HCT116 (cell line): ENCODE measurements at regions not wholly inside any gene's neighbourhood (a gene's known extent, or its start where the extent isn't known, plus 50 kb on each side); places are given as distances from the start of the nearest gene placed in this dataset.

ENCODE experiments used
- ATAC-seq: fragments of 200-7000 bp; cut with Tn5 transposase; 2 replicates; pipeline ENCODE4 v1.9.1; 2020; ENCODE audit warnings: mild to moderate bottlenecking, moderate library complexity
- BruUV-seq: library from RNA; stranded (reverse); fragments of 400-500 nt; replicated peaks from 2 replicates; lab custom pipeline; 2021; lab: Mats Ljungman, UMichigan
- CTCF ChIA-PET: fragments of 300-600 bp; sonication (Branson Sonifier 250); formaldehyde crosslinking; loops from one replicate; lab custom pipeline; 2021; ENCODE audit warnings: antibody characterized with exemption; lab: Charles Lee
- POLR2A ChIA-PET: fragments of 300-600, 350-600 bp; sonication (Branson Sonifier 250); formaldehyde crosslinking; loops from one replicate; lab custom pipeline; 2021; ENCODE audit warnings: antibody characterized with exemption; lab: Charles Lee
- RAD21 ChIA-PET, 2 experiments: fragments of 300-600 bp; sonication (Branson Sonifier 250); formaldehyde crosslinking; loops; one replicate each; lab custom pipeline; 2023; ENCODE audit warnings: low total read pairs in 2 of 2; ENCODE audit not compliant: uncharacterized antibody in 2 of 2, unreplicated experiment in 2 of 2, low non-redundant PET in 1 of 2; lab: Charles Lee
- DNase-seq: peaks from one replicate; pipeline ENCODE4 v3.0.0-alpha.2; 2010; ENCODE audit warnings: low read depth, low spot score
- H2AFZ ChIP-seq: fragments of 200-600 bp; shearing (Covaris generic), sonication (generic); 2 replicates; pipeline ENCODE4 v1.6.1; 2017; ENCODE audit warnings: low read depth, mixed run types, mixed read lengths, antibody characterized with exemption, low read length; ENCODE audit not compliant: poor library complexity, severe bottlenecking
- H3K27ac ChIP-seq: 2 replicates; pipeline ENCODE4 v1.5.1; 2012; ENCODE audit warnings: low read depth, low read length
- H3K27me3 ChIP-seq: fragments of 200-600 bp; sonication (generic); 2 replicates; pipeline ENCODE4 v1.6.1; 2016; ENCODE audit warnings: mixed run types, low read length, mixed read lengths; ENCODE audit not compliant: insufficient read depth
- H3K36me3 ChIP-seq, 2 experiments: fragments of 200-500 bp in 1 of 2; fragments of 200-600 bp in 1 of 2; sonication (Bioruptor generic) in 1 of 2; sonication (generic) in 1 of 2; 2 replicates each; pipeline versions ENCODE4 v1.5.1 to v1.6.1; 2014 to 2016; ENCODE audit warnings: low read length in 2 of 2, inconsistent platforms in 1 of 2, mixed read lengths in 1 of 2, mixed run types in 1 of 2; ENCODE audit not compliant: insufficient read depth in 2 of 2, control insufficient read depth in 1 of 2
- H3K4me1 ChIP-seq, 2 experiments: fragments of 200-600 bp in 1 of 2; sonication (generic) in 1 of 2; 2 replicates each; pipeline versions ENCODE4 v1.5.1 to v1.6.1; 2012 to 2017; ENCODE audit warnings: low read length in 2 of 2, inconsistent platforms in 1 of 2, mild to moderate bottlenecking in 1 of 2, mixed read lengths in 1 of 2, mixed run types in 1 of 2, moderate library complexity in 1 of 2; ENCODE audit not compliant: insufficient read depth in 2 of 2, control insufficient read depth in 1 of 2
- H3K4me2 ChIP-seq: fragments of 200-600 bp; sonication (generic); 2 replicates; pipeline ENCODE4 v1.6.1; 2017; ENCODE audit warnings: mixed run types, low read length, mixed read lengths
- H3K4me3 ChIP-seq, 2 experiments: fragments of 200-600 bp in 1 of 2; sonication (generic) in 1 of 2; replicated peaks in 1 of 2; 2 replicates each; pipeline ENCODE4 v1.5.1; 2011 to 2016; ENCODE audit warnings: low read length in 2 of 2, control low read depth in 1 of 2, low read depth in 1 of 2, mild to moderate bottlenecking in 1 of 2, mixed read lengths in 1 of 2, mixed run types in 1 of 2
- H3K79me2 ChIP-seq: fragments of 200-600 bp; sonication (generic); 2 replicates; pipeline ENCODE4 v1.6.1; 2017; ENCODE audit warnings: mild to moderate bottlenecking, mixed run types, low read length, moderate library complexity, mixed read lengths; ENCODE audit not compliant: insufficient read depth
- H3K9ac ChIP-seq: fragments of 200-600 bp; sonication (generic); 2 replicates; pipeline ENCODE4 v1.6.1; 2016; ENCODE audit warnings: low read length, mixed read lengths
- H3K9me2 ChIP-seq: fragments of 200-600 bp; sonication (generic), shearing (Covaris generic); 2 replicates; pipeline ENCODE4 v1.6.1; 2017; ENCODE audit warnings: mixed run types, mild to moderate bottlenecking, moderate library complexity; ENCODE audit not compliant: insufficient read depth
- H3K9me3 ChIP-seq, 2 experiments: fragments of 200-500 bp in 1 of 2; fragments of 200-600 bp in 1 of 2; sonication (Bioruptor generic) in 1 of 2; sonication (generic) in 1 of 2; 2 replicates each; pipeline ENCODE4 v1.6.1; 2014 to 2017; ENCODE audit warnings: low read length in 2 of 2, mixed read lengths in 2 of 2, inconsistent platforms in 1 of 2, low read depth in 1 of 2, mild to moderate bottlenecking in 1 of 2, mixed run types in 1 of 2, moderate library complexity in 1 of 2; ENCODE audit not compliant: control insufficient read depth in 1 of 2, insufficient read depth in 1 of 2
- H4K20me1 ChIP-seq: fragments of 200-600 bp; sonication (generic), shearing (Covaris generic); 2 replicates; pipeline ENCODE4 v1.6.1; 2017; ENCODE audit warnings: mixed run types, mild to moderate bottlenecking, moderate library complexity; ENCODE audit not compliant: insufficient read depth
- EGR1 ChIP-seq: IDR thresholded peaks from 2 replicates; pipeline ENCODE4 v1.6.1; 2012; ENCODE audit warnings: low read depth
- ELF1 ChIP-seq: IDR thresholded peaks from 2 replicates; pipeline ENCODE4 v1.6.1; 2012; ENCODE audit warnings: low read depth, borderline replicate concordance
- EZH2 ChIP-seq: fragments of 200-600 bp; sonication (generic); IDR thresholded peaks from 2 replicates; pipeline ENCODE4 v1.6.1; 2017; ENCODE audit warnings: antibody characterized with exemption, mixed run types
- EZH2phosphoT487 ChIP-seq: fragments of 200-600 bp; IDR thresholded peaks from 2 replicates; pipeline ENCODE4 v1.6.1; 2018; ENCODE audit warnings: antibody characterized with exemption, borderline replicate concordance
- FOSL1 ChIP-seq: IDR thresholded peaks from 2 replicates; pipeline ENCODE4 v1.6.1; 2012; ENCODE audit warnings: low read depth
- MAX ChIP-seq: IDR thresholded peaks from 2 replicates; pipeline ENCODE4 v1.6.1; 2012
- POLR2AphosphoS5 ChIP-seq: IDR thresholded peaks from 2 replicates; pipeline ENCODE4 v1.6.1; 2011; ENCODE audit warnings: mild to moderate bottlenecking, low read depth, low read length, moderate library complexity
- REST ChIP-seq: IDR thresholded peaks from 2 replicates; pipeline ENCODE4 v1.6.1; 2012; ENCODE audit warnings: low read depth
- SIN3A ChIP-seq: IDR thresholded peaks from 2 replicates; pipeline ENCODE4 v1.6.1; 2012; ENCODE audit warnings: low read depth
- SP1 ChIP-seq: IDR thresholded peaks from 2 replicates; pipeline ENCODE4 v1.6.1; 2012; ENCODE audit warnings: low read depth
- SRF ChIP-seq: IDR thresholded peaks from 2 replicates; pipeline ENCODE4 v1.6.1; 2012; ENCODE audit warnings: low read depth
- TCF7L2 ChIP-seq: IDR thresholded peaks from 2 replicates; pipeline ENCODE4 v1.7.0; 2011; ENCODE audit warnings: borderline replicate concordance, inconsistent platforms; ENCODE audit not compliant: insufficient read depth, insufficient read length; ENCODE audit errors: extremely low read depth
- ZBTB33 ChIP-seq: IDR thresholded peaks from 2 replicates; pipeline ENCODE4 v1.6.1; 2011; ENCODE audit warnings: mild to moderate bottlenecking, low read length, moderate library complexity; ENCODE audit not compliant: insufficient replicate concordance; ENCODE audit errors: extremely low read depth
- ZNF274 ChIP-seq: fragments of 200-500 bp; sonication (Bioruptor generic); IDR thresholded peaks from 2 replicates; pipeline ENCODE4 v1.6.1; 2014; ENCODE audit warnings: mild to moderate bottlenecking, low read depth, low read length, inconsistent platforms
- intact Hi-C: fragments of 100-400 bp; cut with micrococcal nuclease; formaldehyde crosslinking; loops from 2 replicates; pipeline ENCODE4 v1.10.0; 2022

DNA sequence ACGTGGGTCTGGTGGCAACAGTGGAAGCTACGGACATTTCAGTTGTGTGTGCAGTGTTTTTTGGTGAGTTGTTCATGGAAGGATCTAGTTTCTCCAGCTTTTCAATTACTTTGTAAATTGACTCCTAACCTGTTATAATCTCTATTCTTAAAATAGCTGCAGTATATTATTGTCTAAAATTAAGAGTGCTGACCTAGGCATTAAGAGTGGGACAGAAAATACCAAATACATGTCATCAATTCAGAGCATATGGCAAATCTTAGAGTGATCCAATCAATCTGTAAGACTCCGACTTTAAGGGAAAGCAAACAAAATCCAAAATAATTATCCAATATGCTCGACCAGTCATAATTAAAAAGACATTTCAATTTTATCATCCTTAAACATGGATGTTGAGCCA is 338.1 kb upstream of the PCDH9 start (continued):
- no peak for TF ChIP-seq EZH2

- Histone ChIP-seq H3K9me2 (no peaks in the 10 kb centered on the region), H3K27ac (no peak overlapping the region), H3K4me1 (no peaks in the 10 kb centered on the region), H3K27me3 (no peaks in the 10 kb centered on the region), H4K20me1 (no peaks in the 10 kb centered on the region), H3K4me2 (no peak overlapping the region), H3K79me2 (no peaks in the 10 kb centered on the region), H3K9me3 (peaks cover 0 to 7% of the 10 kb centered on the region in 2 experiments; a peak in 1 of 4 replicates), H3K36me3 (no peaks in the 10 kb centered on the region), H3K9ac (no peak overlapping the region), H2AFZ (no peak overlapping the region), H3K4me3 (no peak overlapping the region)
- POLR2A ChIA-PET, result no interaction called here
- intact Hi-C loops, result no loop called here
- no peak for TF ChIP-seq SP1
- no peak for TF ChIP-seq EZH2phosphoT487
- no peak for TF ChIP-seq EZH2
- no peak for TF ChIP-seq SIN3A
- TF ChIP-seq SRF, result no peak
- TF ChIP-seq ZNF274, result no peak
- TF ChIP-seq ELF1, result no peak
- no peak for TF ChIP-seq MAX
- no peak for TF ChIP-seq EGR1
- TF ChIP-seq FOSL1, result no peak
- TF ChIP-seq TCF7L2, result no peak
- no peak for TF ChIP-seq REST
- no peak for TF ChIP-seq ZBTB33
- no peak for TF ChIP-seq POLR2AphosphoS5
- DNase-seq (no peak), ATAC-seq (no peak)
- no TSS peak for BruUV-seq
- RAD21 ChIA-PET, result no interaction called here
- CTCF ChIA-PET, result no interaction called here
Observed at GRCh38 chr13:67557642-67558241, 327.6 kb upstream of the PCDH9 start.
